ENCODE measurements at regions not wholly inside any gene's neighbourhood (a gene's known extent, or its start where the extent isn't known, plus 50 kb on each side); places are given as distances from the start of the nearest gene placed in this dataset.
"Not testable (repeated sequence)": the region's sequence is repeated elsewhere in the genome, so short reads cannot be mapped to it uniquely, and the experiment has no call there.

GRCh38 chr5:56732121-56732520 lies 83.2 kb upstream of the MAP3K1 start:
- no peak for DNase-seq (ENCODE audit: low spot score)

GRCh38 chr5:56731473-56731872 lies 83.9 kb upstream of the MAP3K1 start:
- DNase-seq (ENCODE audit: low spot score), result not testable (repeated sequence)

- DNase-seq (ENCODE audit: low spot score), result no peak
Measured at GRCh38 chr5:56729488-56729887, 85.9 kb upstream of the MAP3K1 start.

GRCh38 chr5:56725711-56726411 lies 89.5 kb upstream of the MAP3K1 start:
- DNase-seq (ENCODE audit: low spot score), result no peak

GRCh38 chr5:56724857-56725256 lies 90.5 kb upstream of the MAP3K1 start:
- not testable (repeated sequence) for DNase-seq (ENCODE audit: low spot score)

GRCh38 chr5:56722317-56722716 lies 93.0 kb upstream of the MAP3K1 start:
- no peak for DNase-seq (ENCODE audit: low spot score)

GRCh38 chr5:56717253-56717987 lies 97.9 kb upstream of the MAP3K1 start:
- no peak for DNase-seq (ENCODE audit: low spot score)

GRCh38 chr5:56715986-56716385 lies 99.4 kb upstream of the MAP3K1 start:
- DNase-seq (ENCODE audit: low spot score), result no peak

- DNase-seq (ENCODE audit: low spot score), result no peak
Measured at GRCh38 chr5:56712895-56713591, 102.3 kb upstream of the MAP3K1 start.

GRCh38 chr5:56710826-56711590 lies 104.3 kb upstream of the MAP3K1 start:
- peak; percentile 21 for DNase-seq (ENCODE audit: low spot score)

GRCh38 chr5:56706504-56706903 lies 108.8 kb upstream of the MAP3K1 start:
- no peak for DNase-seq (ENCODE audit: low spot score)

GRCh38 chr5:56705217-56705616 lies 110.1 kb upstream of the MAP3K1 start:
- no peak for DNase-seq (ENCODE audit: low spot score)

GRCh38 chr5:56703952-56704351 lies 111.4 kb upstream of the MAP3K1 start:
- no peak for DNase-seq (ENCODE audit: low spot score)

- no peak for DNase-seq (ENCODE audit: low spot score)
Measured at GRCh38 chr5:56700711-56701110, 114.6 kb upstream of the MAP3K1 start.

GRCh38 chr5:56699538-56699937 lies 115.8 kb upstream of the MAP3K1 start:
- no peak for DNase-seq (ENCODE audit: low spot score)

GRCh38 chr5:56698463-56699381 lies 116.6 kb upstream of the MAP3K1 start:
- DNase-seq (ENCODE audit: low spot score), result no peak

GRCh38 chr5:56696900-56697299 lies 118.4 kb upstream of the MAP3K1 start:
- peak; percentile 18 for DNase-seq (ENCODE audit: low spot score)

GRCh38 chr5:56693220-56693579 lies 122.1 kb upstream of the MAP3K1 start:
- DNase-seq (ENCODE audit: low spot score), result no peak

- no peak for DNase-seq (ENCODE audit: low spot score)
Measured at GRCh38 chr5:56692359-56693219, 122.8 kb upstream of the MAP3K1 start.

- no peak for DNase-seq (ENCODE audit: low spot score)
Measured at GRCh38 chr5:56688402-56688801, 126.9 kb upstream of the MAP3K1 start.

All from AG20443 (cell line).